ENCODE measurements at regions not wholly inside any gene's neighbourhood (a gene's known extent, or its start where the extent isn't known, plus 50 kb on each side); places are given as distances from the start of the nearest gene placed in this dataset.

GRCh38 chr9:110077925-110078324, 130.0 kb downstream of the C9orf152 start:
- TF ChIP-seq FOXP2 (optimal IDR thresholded peaks at IDR 0.05; ENCODE audit: control extremely low read depth, extremely low read length, insufficient read depth) (no peak), POLR2AphosphoS5 (IDR thresholded peaks at IDR 0.05; ENCODE audit: borderline replicate concordance, low read depth, low read length) (no peak)
